Right forelimb (tissue), 1 donor: ENCODE measurements at regions not wholly inside any gene's neighbourhood (a gene's known extent, or its start where the extent isn't known, plus 50 kb on each side); places are given as distances from the start of the nearest gene placed in this dataset.

ENCODE experiments used
- DNase-seq: peaks from one replicate; pipeline ENCODE4 v3.0.0-alpha.2; 2018

DNA sequence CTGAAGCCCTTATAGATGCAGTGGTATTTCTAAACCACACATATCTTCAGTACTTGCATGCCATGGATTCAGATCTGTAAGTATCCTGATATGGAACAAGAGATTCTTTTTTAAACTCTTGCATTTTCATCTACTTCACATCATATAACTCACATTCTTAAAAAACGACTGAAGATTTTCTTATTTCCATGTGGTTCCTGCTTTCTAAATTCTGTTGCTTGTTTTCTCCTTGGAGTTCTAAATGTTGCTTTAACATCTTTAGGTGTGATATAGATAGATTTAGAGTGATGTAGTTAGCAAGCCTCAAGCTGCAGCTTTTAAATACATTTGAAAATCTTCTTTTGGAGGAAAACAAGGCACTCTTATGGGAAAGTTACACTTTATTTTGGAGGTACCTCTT lies 455.4 kb downstream of the FOXG1 start:
- DNase-seq, result no peak

DNA sequence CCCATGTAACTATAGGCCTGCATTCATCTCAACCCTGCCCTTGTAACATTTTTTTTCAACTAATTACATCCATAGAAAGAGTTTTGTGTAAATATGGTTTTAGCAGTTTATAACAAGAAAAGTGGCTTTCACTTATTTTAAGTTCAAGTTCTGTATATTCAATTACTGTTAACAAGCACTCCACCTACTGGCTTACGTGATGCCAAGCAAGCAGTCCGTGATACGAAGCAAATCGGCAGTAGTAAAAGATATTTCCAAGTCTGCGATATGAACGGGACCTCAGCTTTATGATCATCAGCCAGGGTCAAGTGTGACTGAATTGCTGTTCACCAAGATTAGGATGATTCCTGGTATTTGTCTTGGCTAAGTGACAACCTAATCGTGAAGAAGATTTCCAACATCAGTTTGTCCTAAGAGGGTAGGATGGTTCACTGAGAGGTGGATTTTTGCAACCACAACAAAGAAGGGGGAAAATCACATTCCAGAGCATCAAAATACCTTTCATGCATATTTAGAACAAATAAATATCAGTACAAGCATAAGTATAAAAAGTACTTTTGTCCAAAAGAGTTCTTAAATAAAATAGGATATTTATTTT lies 456.2 kb downstream of the FOXG1 start:
- DNase-seq, result no peak

DNA sequence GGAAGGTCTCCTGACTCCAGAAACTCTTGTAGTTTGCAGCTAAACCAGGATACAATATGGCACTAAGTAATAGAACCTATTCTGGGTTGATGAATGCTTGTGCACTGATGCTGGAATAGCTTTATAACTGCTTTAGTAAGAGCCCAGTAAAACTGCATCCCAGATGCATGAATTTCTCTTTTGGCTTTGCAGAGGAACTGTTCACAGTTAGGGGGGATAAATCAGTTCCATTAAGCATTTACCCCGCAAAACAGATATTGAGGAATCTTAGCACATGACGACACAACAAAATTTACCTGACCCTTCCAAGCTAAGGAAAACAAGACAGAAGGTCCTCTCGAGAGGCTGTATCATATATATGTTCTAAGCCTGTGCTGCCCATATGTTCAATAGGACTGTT lies 457.4 kb downstream of the FOXG1 start:
- DNase-seq, result no peak

DNA sequence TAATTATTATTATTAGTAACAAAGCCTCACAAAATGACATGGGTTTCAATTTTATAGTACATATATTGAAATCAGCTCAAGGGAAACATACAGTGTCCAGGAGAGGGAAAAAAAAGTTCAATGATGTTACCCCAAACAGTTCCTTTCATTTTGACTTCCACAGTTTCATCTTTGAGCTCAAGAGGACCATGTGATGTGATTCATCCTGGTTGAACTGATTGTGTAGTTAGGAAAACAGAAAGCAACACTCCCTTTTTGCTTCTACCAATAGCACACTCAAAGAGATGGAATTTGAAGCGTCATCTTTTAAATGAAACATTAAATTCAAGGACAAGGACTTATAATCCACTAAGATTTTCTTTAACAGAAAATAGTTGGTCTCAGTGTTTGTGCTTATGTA lies 461.0 kb downstream of the FOXG1 start:
- no peak for DNase-seq

DNA sequence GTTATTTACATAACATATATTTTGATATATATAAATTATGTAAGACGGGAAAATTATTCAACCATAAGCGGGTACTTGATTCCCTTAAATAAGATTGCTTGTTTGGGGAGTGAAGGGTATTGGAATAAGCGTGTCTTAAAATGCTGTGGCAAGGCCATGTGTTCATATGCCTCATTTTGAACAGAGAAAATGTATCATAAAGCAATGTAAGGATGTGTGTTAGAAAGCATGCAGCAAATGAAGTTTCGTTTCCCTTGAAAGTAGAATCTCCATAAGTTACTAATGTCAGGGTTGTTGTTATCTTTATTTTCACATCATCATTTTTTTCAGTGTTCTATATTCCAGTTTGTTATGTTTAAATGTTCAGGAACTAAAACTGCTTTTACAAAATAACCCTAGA lies 465.6 kb downstream of the FOXG1 start:
- no peak for DNase-seq

DNA sequence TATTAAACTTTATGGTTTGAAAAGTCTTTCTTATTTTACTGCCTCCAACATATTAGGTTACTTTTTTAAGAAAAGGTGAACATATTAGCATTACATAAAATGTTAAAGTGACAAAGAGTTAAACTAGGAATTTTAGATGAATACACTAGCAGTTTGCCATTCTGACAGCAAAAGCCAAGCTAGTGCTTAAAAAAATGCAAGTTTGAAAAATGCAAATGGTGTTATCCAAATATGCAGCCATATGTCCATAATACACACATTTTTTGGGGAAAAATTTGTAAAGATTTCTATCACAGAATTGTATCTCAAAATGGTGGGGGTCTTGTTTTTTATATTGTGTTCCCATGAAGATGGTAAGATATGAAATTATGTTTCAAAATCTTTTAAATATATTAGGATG lies 466.1 kb downstream of the FOXG1 start:
- no peak for DNase-seq

DNA sequence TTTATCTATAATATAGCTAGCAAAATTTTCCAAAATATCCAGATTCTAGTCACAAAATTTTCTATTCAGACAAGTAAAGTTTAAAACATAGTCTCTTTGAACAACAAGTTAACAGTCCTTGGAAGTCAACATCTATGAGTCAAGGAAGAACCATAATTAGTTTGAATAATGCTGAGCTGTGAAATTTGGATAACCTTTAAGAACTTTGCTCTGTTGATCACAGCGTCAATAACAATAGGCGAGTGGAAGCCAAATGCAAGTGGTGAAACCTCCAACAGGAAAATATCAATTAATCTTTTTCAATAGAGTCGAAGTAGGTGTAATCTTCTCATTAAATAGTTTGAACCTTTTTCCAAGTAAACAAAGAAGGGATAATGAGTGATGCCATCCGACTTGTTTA lies 466.6 kb downstream of the FOXG1 start:
- no peak for DNase-seq

DNA sequence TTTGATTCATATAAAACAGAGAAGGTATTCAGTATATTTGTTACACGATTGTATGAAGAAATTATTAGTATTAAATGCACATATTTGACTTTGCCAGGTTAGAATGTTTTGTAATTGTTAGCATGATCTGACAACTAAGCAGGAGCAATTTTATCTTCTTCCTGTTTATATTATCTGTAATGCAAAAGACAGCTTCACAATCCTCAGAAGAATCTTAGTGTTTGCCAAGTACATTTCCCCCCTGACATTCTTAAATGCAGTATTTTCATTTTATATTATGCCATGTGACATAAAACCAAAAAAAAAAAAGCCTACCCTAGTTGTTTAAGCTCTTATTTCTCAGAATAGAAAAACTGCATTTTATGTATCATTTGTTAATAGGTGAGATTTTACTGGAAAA lies 469.4 kb downstream of the FOXG1 start:
- DNase-seq, result no peak

DNA sequence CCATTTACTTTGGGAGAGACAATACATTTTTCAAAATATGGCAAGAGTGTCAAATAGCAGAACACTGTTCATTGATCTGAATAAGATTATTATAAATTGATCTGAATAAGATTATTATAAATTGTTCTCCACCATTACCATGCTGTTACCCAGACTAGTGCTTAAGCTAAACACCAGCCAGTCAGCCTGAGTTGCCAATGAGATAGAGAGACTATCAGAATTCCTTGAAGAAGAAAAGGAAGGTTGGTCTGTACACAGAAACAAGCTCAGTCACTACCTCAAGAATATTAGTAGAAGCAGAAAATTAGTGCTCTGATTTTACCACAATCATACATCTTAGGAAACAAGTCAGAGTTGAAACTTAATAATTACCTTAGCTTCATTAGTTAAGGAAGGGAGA lies 469.8 kb downstream of the FOXG1 start:
- DNase-seq, result no peak

DNA sequence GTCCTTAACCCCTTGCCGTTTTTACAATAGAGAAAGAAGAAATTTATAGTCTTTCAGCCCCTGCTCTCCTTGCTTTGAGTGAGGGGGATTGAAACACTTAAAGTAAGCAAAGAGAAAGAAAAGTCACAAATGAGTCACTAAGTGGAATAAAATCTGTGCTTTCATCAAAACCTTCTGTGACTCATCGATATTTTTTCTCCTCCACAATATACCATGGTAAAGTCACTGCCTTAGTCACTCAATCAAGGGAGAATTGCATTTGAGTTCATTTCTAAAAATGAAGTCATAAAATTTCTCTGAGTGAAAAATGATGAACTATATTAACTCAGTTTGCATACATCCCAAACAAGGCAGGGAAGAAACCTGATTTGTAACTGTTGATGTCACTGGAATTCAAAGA lies 470.3 kb downstream of the FOXG1 start:
- DNase-seq, result no peak

DNA sequence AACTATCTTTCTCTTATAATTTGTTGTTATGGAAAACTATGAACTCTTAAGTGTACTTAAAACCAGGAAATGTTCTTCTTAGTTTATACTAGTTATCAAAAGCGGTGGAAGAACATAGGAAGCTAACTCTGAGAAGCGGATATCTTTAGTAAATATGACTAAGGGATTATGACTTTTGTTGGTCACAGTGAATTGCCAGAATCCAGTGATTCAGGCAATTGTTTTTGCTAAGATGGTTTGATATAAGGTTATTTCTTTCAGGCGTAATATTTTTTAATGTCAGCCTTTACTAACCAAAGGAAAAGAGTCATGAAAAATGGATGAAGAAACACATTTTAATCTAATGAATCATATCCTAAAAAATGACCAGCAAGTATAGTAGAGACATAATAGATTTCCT lies 473.5 kb downstream of the FOXG1 start:
- DNase-seq, result no peak

DNA sequence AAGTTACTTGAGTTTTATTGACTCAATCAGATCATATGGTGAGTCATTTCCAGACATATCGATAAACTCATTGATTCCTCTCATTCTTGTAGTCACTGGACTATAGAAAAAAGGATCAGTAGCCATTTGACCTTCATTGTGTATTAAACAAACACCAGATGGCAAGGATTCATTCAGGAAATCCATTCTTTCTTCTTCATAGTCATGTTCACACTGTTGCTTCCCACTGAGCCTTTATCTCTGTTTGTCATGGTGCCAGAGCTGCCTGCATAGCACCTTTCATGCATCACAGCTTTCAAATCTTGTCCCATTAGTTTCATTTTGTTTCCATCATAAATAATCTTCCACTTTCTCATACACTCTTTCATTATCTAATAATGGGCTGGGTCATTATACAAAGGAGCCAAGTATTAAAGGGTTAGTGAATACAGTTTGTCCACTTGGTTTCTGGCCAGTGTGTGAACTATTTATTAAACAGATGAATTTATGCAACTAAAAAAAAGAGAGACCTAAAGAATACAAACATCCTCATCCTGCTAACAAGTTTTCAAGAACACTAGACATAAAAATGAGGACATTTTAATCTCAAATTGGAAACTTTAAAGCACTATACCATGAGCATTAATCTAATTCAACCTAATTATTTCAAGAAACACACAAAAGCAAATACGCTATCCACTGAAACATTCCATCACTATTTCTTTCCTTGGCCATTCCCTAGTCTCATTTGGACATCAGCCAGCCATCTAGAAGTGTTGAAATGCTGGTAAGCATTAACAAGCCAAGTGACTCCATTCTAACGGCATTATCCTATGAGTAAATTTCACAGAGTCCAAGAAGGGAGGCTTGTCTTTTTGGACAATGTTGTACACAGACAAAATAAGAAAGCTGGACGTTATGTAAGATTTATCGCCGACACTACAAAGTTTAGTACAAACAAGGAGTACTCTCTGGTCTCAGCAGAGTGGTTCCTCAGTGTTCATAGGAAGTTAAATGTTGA lies 476.5 kb downstream of the FOXG1 start:
- no peak for DNase-seq

DNA sequence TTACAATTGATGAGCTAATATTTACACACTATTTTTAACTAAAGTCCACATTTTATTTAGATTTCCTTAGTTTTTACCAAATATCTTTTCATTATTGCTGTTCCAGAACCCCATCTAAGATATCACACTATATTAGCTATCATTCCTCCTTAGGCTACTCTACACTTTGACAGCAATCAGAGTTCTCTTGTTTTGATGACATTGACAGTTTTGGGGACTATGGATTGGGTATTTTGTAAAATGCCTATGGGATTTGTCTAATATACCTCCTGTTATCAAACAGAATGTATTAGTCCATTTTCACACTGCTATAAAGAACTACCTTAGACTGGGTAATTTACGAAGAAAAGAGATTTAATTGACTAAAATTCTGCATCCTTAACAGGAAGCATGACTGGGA lies 489.1 kb downstream of the FOXG1 start:
- DNase-seq, result no peak

DNA sequence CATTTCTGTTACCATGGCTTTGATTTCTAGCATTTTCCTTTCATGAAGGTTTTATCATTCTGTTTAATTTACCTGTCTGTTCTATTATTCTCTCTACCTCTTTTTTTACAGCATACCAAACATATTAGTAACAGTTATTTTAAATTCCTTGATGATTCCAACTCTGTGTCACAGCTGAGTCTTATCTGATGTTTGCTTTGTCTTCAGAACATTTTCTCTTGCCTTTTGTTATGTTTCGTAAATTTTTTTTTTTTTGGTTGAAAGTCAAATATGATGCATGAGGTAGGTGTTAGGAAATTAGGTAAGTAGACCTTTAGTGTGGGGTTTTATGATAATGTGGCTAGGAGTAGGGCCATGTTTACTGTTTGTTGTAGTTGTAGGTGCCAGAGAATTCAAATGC lies 496.4 kb downstream of the FOXG1 start:
- no peak for DNase-seq

DNA sequence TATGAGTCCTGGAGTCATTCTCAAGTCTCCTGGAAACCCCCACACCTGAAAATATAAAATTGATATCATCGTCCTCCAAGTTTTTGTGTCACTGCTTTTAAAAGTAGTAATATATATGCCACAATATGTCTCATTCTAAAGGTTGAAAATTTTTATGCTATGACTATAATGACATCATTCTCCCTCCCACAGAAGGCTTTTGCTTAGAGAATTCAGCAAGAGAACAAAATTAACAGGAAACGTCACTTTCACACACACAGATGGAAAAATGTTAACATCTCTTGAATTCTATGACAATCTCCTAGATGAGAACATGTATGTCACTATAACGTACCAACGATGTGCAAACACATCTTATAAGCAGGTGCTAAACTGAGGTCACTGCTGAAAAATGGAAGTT lies 498.3 kb downstream of the FOXG1 start:
- no peak for DNase-seq

DNA sequence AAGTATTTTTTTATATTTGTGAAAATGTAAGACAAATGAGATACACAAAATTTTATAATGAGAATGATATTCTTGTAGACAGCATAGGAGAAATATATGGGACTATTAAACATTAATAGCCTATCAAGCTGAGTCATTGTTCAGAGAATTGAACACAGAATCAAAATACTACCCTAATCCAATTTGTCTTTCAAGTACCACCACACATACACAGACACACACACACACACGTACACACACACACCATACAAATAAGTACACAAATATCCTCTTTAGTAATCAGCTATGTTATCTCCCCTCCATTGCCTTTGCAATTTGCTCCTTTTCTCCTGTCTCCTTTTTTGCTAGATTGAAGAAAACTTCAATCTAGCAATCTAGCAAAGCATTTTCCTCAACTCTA lies 499.3 kb downstream of the FOXG1 start:
- DNase-seq, result no peak

DNA sequence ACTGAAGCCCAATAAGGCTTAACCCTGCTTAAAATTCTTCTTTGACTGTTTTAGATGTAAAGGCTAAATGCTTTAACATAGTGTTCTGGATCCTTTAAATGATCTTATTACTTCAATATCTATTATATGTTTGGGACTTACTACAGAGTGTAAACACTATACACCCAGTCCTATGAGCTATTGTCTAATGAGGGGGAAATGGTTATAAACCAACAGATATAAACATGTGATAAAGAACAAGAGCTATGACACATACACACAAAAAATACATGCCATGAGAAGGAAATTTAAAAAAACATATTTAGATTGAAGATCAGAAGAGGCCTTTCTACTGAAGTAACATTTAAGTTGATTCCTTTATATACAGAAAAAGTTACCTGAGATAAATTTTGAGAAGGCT lies 505.1 kb downstream of the FOXG1 start:
- DNase-seq, result no peak

DNA sequence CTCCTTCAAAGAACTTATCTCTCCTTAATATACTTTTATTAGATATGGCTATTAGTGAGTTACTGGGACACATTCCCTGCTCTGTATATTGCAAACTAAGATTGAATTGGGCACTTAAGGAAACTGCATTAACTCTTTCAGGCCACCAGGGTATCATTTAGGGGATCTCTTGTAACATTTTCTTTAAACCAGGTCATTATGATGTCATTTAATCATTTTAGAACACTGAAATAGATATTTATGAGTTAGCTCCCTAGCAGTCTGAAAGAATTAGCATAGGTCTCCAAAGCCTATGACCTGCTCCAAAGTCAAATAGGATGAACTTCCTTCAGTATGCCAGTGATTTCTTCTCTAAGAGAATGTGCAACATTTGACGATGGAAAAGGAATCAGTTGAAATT lies 506.9 kb downstream of the FOXG1 start:
- DNase-seq, result no peak

DNA sequence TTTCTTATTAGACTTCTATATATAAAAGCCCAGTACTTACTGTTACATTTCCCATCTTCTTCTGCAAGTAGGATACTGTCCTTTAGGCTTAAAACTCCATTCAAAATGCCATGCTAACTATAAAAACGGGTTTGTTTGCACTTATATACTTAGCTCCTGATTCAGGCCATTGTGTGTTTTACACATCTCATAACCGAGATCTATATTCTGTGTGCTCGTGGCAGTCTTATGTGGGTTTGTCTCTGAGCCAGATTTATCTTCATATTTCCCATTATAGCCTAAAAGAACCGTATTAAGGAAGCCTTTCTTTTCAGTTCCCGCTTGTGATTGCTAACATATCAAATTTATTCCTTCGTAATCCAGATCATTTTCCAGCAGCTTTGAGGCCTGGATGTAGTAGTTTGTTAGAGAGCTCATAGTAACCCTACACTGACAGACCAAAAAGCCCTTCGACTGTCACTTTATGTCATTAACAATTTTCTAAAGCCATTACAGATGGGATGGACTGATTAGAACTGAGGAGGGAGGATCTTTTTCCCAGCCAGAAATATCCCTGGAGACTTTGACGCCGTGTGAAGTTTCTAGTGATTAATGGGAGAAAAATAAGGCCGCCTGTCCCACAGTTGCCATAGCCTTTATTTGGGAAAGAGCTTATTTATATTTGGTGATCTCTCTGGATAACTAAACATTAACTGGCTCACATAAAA lies 508.5 kb downstream of the FOXG1 start:
- no peak for DNase-seq

DNA sequence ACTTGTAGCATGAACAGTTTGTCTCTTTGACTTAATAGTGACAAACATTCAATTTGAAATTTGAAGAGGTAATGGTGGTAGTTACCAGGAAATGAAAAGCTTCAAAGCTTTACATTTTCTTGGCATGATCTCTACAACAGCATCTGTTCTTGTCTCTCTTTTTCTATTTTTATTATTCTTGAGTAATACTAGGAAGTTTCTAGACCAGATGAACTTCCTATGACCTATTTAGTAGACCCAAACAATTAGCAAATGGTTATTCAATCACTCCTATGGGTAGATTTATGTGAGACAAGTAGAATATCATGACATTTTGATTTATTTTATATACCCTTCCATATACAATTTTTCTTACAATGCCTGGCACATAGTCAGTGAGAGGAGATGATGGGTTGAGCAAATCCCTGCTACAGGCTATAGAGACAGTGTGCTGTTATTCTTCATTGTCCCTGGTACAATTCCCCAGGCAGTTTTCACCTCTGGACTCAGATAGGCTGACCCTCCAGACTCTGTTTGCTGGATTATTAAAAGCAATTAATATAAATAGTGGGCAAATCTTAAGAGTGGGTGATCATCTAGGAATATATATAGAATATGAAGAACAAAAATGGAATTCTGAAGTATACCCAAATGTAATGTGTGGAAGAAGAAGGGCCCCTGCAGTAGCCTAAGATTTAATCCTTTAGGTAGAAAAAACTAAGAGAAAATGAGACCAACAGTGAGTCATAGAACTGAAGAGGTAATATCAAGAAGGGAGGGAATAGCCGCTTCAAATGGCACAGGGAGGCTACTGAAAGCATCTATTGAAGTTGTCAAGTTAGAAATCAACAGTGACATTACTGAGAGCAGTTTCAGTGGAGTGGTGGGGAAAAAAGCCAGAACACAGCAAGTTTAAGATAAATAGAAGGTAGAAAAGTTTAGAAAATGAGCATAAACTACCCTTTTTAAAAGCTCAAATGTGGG lies 512.0 kb downstream of the FOXG1 start:
- DNase-seq, result no peak

DNA sequence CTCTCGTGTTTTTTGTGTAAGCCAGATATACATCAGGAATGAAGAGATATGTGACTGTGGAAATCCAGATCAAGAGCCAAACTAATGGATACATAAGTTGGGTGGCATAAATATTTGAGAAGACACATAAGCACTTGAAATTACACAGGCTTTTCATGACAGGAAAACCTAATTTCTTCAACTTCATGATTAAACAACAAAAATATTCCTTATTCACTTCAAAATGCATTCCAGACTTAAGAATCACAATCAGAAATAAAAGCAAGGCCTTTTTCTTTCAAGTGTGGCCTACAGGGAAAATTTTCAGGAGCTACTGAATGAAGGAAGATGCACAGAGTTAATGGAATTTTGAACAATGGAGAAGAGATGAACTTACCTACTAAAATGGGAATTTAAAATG lies 515.6 kb downstream of the FOXG1 start:
- DNase-seq, result no peak

DNA sequence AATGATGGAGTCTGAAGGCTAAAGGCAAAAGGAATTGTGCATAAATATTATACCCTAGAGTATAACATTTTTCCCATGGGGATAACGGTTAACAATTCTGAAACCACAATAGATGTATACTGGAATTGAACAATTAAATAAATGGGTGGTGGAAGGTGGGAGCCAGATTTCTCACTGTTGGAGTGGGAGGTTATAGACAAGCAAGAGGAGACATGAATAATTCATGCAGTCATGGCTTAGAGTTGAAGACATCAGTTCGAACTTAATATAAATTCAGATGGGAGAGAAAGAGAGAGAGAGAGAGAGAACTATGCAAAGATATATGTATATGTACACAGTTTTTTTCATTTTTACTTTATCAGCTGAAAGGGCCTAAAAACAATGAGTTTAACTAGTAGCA lies 523.9 kb downstream of the FOXG1 start:
- no peak for DNase-seq

DNA sequence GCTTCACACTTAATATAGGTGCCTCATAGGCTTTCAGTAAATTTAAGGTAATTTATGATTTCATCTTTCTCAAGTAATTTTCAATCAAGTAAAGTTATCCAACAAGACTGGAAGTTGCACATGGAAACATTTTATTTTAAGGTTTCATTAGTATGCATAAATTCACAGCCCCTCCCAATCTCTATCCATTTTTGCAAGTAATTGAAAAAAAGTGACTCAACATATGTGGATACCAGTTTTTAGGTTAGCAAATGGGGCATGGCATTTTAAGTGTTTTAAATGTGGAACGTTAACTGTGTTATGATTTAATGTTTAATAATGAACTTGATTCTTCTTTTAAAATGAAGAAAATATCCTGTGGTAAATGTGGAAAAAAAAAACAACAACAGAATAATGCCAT lies 532.8 kb downstream of the FOXG1 start:
- DNase-seq, result no peak
